ENCODE measurements at regions not wholly inside any gene's neighbourhood (a gene's known extent, or its start where the extent isn't known, plus 50 kb on each side); places are given as distances from the start of the nearest gene placed in this dataset.
"Not testable (repeated sequence)": the region's sequence is repeated elsewhere in the genome, so short reads cannot be mapped to it uniquely, and the experiment has no call there.

DNA sequence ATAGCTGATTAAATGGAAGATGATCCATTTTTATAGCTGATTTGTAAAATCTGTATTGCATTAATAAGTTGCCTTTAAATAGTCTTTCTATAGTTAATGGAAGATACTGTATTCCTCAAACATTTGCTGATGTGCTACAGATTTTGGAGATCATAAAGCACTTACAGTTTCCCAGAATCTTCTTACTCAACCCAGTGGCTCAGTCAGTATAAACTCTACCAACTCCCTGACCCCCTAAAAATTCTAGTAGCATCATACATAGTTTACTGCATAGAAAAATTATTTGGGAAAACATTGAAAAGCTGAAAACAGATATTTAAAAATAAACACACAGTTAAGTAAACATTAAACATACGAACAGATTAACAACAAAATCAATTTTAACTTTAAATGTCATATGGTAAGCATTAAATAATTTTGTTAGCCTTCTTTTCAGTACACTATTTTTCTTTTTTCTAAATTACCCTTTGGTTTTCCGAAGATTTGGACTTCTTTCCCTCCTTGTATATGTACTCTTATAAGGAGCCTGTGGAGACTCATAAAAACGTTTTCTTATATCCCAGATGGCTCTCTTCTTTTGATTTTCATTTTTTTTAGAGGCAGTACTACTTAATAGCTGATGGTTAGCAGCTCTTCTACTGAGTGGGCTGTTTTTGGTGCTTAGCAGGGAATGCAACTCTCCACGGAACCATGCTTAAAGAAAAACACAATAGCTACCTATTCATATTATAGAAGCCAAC, 62.7 kb upstream of the BMP5 start:
- TF ChIP-seq, protein P1, sequence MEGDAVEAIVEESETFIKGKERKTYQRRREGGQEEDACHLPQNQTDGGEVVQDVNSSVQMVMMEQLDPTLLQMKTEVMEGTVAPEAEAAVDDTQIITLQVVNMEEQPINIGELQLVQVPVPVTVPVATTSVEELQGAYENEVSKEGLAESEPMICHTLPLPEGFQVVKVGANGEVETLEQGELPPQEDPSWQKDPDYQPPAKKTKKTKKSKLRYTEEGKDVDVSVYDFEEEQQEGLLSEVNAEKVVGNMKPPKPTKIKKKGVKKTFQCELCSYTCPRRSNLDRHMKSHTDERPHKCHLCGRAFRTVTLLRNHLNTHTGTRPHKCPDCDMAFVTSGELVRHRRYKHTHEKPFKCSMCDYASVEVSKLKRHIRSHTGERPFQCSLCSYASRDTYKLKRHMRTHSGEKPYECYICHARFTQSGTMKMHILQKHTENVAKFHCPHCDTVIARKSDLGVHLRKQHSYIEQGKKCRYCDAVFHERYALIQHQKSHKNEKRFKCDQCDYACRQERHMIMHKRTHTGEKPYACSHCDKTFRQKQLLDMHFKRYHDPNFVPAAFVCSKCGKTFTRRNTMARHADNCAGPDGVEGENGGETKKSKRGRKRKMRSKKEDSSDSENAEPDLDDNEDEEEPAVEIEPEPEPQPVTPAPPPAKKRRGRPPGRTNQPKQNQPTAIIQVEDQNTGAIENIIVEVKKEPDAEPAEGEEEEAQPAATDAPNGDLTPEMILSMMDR (IDR thresholded peaks at IDR 0.05; ENCODE audit: unreplicated experiment) = no peak
- Mint-ChIP-seq H3K27me3 (ENCODE audit: unreplicated experiment) (peaks cover 1% of the 10 kb centered on the region), H3K4me3 (ENCODE audit: unreplicated experiment) (no peak overlapping the region), H3K36me3 (ENCODE audit: low read depth, unreplicated experiment) (no peaks in the 10 kb centered on the region), H3K27ac (ENCODE audit: unreplicated experiment) (no peak overlapping the region), H3K4me1 (ENCODE audit: unreplicated experiment) (no peaks in the 10 kb centered on the region), H3K9me3 (ENCODE audit: unreplicated experiment) (no peaks in the 10 kb centered on the region)
- DNase-seq (ENCODE audit: low spot score) = no peak

DNA sequence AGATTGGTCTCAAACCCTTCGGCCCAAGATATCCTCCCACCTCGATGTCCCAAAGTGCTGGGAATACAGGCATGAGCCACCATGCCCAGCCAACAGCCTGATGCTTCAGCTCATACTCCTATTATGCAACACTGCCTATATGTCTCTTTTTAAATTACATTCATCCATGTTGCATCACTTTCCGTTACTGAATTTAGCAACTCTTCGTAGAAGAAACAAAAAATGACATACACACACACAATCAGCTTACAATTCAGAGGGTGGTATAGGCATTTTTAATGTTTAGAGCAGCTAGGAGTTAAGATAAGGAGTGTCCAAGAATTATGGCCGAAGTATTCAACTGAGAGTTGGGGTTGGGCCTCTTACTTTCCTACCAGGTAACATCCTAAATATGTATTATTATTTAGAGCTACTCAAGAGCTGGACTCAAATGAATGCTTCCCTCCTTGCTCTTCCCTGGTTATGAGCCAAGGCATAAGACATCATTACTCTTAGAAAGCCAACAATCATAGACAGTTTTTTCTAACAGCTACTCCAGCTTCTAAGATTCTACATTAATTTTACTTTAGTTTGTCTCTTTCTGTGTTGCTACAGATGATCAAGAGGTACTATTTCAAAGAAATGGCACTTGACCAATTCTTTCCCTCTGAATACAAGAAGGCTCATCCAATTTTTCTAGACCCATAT, 62.0 kb upstream of the BMP5 start:
- Mint-ChIP-seq H3K4me3 (ENCODE audit: unreplicated experiment) (no peak overlapping the region), H3K27ac (ENCODE audit: unreplicated experiment) (no peak overlapping the region), H3K4me1 (ENCODE audit: unreplicated experiment) (no peaks in the 10 kb centered on the region), H3K36me3 (ENCODE audit: low read depth, unreplicated experiment) (no peaks in the 10 kb centered on the region), H3K9me3 (ENCODE audit: unreplicated experiment) (no peaks in the 10 kb centered on the region), H3K27me3 (ENCODE audit: unreplicated experiment) (peaks cover 1% of the 10 kb centered on the region)
- TF ChIP-seq, protein P1 (IDR thresholded peaks at IDR 0.05; ENCODE audit: unreplicated experiment) = no peak
- no peak for DNase-seq (ENCODE audit: low spot score)

DNA sequence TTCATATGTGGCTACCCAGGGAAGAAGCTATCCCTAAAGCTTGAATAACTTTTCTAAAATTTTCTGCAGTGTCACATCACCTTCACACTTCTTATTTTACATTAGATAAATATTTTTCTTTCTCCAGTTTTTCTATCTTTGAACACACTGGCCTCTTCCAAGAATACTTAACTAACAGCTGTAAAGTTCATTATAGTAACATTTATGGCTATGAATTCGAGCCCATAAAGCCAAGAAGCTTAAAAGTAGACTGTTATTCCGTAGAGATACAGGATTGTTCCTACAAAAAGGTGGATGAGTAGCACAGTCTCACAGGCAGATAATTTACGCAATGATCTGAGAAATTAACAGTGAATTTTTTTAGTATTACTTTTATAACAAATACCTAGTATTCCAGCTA, 55.7 kb upstream of the BMP5 start:
- TF ChIP-seq, protein P1 (IDR thresholded peaks at IDR 0.05; ENCODE audit: unreplicated experiment) = no peak
- H3K27me3 Mint-ChIP-seq (ENCODE audit: unreplicated experiment) = peaks cover 1% of the 10 kb centered on the region
- no peaks in the 10 kb centered on the region for H3K9me3 Mint-ChIP-seq (ENCODE audit: unreplicated experiment)
- H3K27ac Mint-ChIP-seq (ENCODE audit: unreplicated experiment) = no peak overlapping the region
- no peak overlapping the region for H3K4me3 Mint-ChIP-seq (ENCODE audit: unreplicated experiment)
- no peaks in the 10 kb centered on the region for H3K4me1 Mint-ChIP-seq (ENCODE audit: unreplicated experiment)
- DNase-seq (ENCODE audit: low spot score) = no peak
- no peaks in the 10 kb centered on the region for H3K36me3 Mint-ChIP-seq (ENCODE audit: low read depth, unreplicated experiment)

DNA sequence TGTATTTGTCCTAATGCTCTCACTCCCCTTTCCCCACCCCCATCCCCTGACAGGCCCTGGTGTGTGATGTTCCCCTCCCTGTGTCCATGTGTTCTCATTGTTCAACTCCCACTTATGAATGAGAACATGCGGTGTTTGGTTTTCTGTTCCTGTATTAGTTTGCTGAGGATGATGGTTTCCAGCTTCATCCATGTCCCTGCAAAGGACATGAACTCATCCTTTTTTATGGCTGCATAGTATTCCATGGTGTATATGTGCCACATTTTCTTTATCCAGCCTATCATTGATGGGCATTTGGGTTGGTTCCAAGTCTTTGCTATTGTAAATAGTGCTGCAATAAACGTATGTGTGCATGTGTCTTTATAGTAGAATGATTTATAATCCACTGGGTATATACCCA, 52.3 kb upstream of the BMP5 start:
- DNase-seq (ENCODE audit: low spot score); H3K27me3 Mint-ChIP-seq (ENCODE audit: unreplicated experiment); H3K9me3 Mint-ChIP-seq (ENCODE audit: unreplicated experiment); H3K27ac Mint-ChIP-seq (ENCODE audit: unreplicated experiment); H3K4me3 Mint-ChIP-seq (ENCODE audit: unreplicated experiment); H3K36me3 Mint-ChIP-seq (ENCODE audit: low read depth, unreplicated experiment); H3K4me1 Mint-ChIP-seq (ENCODE audit: unreplicated experiment): not testable (repeated sequence)

DNA sequence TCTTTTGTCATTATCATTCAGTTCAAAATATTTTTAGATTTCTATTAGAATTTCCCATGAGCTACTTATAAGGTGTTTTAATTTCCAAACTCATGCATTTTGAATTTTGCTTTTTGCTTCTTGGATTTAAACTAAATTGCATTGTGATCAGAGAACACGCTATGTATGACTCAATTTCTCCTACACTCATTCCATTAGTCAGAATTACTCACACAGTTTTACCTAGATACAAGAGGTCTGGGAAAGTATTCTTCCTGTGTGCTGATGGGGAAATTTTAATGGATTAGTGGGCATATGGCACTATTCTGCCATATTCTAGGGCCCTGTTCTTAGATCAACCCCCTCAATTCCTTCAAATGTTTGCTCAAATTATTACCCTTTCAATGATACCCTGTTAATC, 49.9 kb upstream of the BMP5 start:
- Mint-ChIP-seq H3K36me3 (ENCODE audit: low read depth, unreplicated experiment) (no peaks in the 10 kb centered on the region), H3K4me1 (ENCODE audit: unreplicated experiment) (no peaks in the 10 kb centered on the region), H3K4me3 (ENCODE audit: unreplicated experiment) (no peak overlapping the region), H3K27me3 (ENCODE audit: unreplicated experiment) (no peaks in the 10 kb centered on the region), H3K27ac (ENCODE audit: unreplicated experiment) (no peak overlapping the region), H3K9me3 (ENCODE audit: unreplicated experiment) (no peaks in the 10 kb centered on the region)
- DNase-seq (ENCODE audit: low spot score) = no peak
- TF ChIP-seq, protein P1 (IDR thresholded peaks at IDR 0.05; ENCODE audit: unreplicated experiment) = no peak
